ENCODE measurements at regions not wholly inside any gene's neighbourhood (a gene's known extent, or its start where the extent isn't known, plus 50 kb on each side); places are given as distances from the start of the nearest gene placed in this dataset.

- no peak for TF ChIP-seq POLR2AphosphoS5 (IDR thresholded peaks at IDR 0.05; ENCODE audit: low read depth, low read length)
- no peak for TF ChIP-seq TAF1 (IDR thresholded peaks at IDR 0.05; ENCODE audit: borderline replicate concordance, low read depth, low read length)
- no peak for TF ChIP-seq POLR2A (IDR thresholded peaks at IDR 0.05; ENCODE audit: low read depth, low read length)
Measured at GRCh38 chr15:86016750-86017149, 62.9 kb upstream of the AGBL1 start.

Data from GM12892 (cell line).